Uterus (tissue), 2 donors: ENCODE measurements at regions not wholly inside any gene's neighbourhood (a gene's known extent, or its start where the extent isn't known, plus 50 kb on each side); places are given as distances from the start of the nearest gene placed in this dataset.

ENCODE experiments used
- CTCF ChIP-seq, 4 experiments: fragments of 200-600 bp in 2 of 4; fragments of 450-650 bp in 2 of 4; sonication (generic) in 2 of 4; IDR thresholded peaks; one replicate each; pipeline ENCODE4 v1.5.1; 2016 to 2019; ENCODE audit warnings: antibody characterized with exemption in 4 of 4, mild to moderate bottlenecking in 2 of 4, moderate library complexity in 1 of 4
- POLR2A ChIP-seq, 2 donors: fragments of 450-650 bp; IDR thresholded peaks; one replicate each; pipeline ENCODE4 v1.6.1; 2016; ENCODE audit warnings: antibody characterized with exemption in 2 of 2, mild to moderate bottlenecking in 1 of 2, moderate library complexity in 1 of 2

GRCh38 chr13:22210134-22210930 lies 539.5 kb downstream of the FGF9 start:
- TF ChIP-seq CTCF (IDR thresholded peaks at IDR 0.05) (no peak), POLR2A (IDR thresholded peaks at IDR 0.05) (no peak)
